Karpas-422 (cell line): ENCODE measurements at regions not wholly inside any gene's neighbourhood (a gene's known extent, or its start where the extent isn't known, plus 50 kb on each side); places are given as distances from the start of the nearest gene placed in this dataset.

Experiments used
- DNase-seq: peaks from one replicate; pipeline ENCODE4 v3.0.0-alpha.2; 2015
- H2AFZ ChIP-seq: fragments of 200-600 bp; sonication (generic); 2 replicates; pipeline ENCODE4 v1.6.1; 2014; ENCODE audit warnings: antibody characterized with exemption, low read length, mixed read lengths
- H3K27ac ChIP-seq: fragments of 200-600 bp; sonication (generic); 2 replicates; pipeline ENCODE4 v1.5.1; 2014; ENCODE audit warnings: mild to moderate bottlenecking, low read length, moderate library complexity
- H3K27me3 ChIP-seq: fragments of 200-600 bp; sonication (generic); 2 replicates; pipeline ENCODE4 v1.6.1; 2014; ENCODE audit warnings: low read length, mixed read lengths
- H3K36me3 ChIP-seq: fragments of 200-600 bp; sonication (generic); 2 replicates; pipeline ENCODE4 v1.6.1; 2014; ENCODE audit warnings: low read length, mixed read lengths; ENCODE audit not compliant: insufficient read depth
- H3K4me1 ChIP-seq: fragments of 200-600 bp; sonication (generic); 2 replicates; pipeline ENCODE4 v1.6.1; 2014; ENCODE audit warnings: mild to moderate bottlenecking, low read length, mixed read lengths
- H3K4me2 ChIP-seq: fragments of 200-600 bp; sonication (generic); 2 replicates; pipeline ENCODE4 v1.6.1; 2014; ENCODE audit warnings: low read length, low read depth, mild to moderate bottlenecking; ENCODE audit not compliant: poor library complexity, severe bottlenecking
- H3K4me3 ChIP-seq: fragments of 200-600 bp; sonication (generic); 2 replicates; pipeline ENCODE4 v1.5.1; 2014; ENCODE audit warnings: mild to moderate bottlenecking, antibody characterized with exemption, low read length, mixed read lengths
- H3K79me2 ChIP-seq: fragments of 200-600 bp; sonication (generic); 2 replicates; pipeline ENCODE4 v1.6.1; 2014; ENCODE audit warnings: mild to moderate bottlenecking, low read length, mixed read lengths
- H3K9ac ChIP-seq: fragments of 200-600 bp; sonication (generic); 2 replicates; pipeline ENCODE4 v1.6.0; 2014; ENCODE audit warnings: low read length
- H3K9me2 ChIP-seq: fragments of 200-600 bp; sonication (generic), shearing (Covaris generic); replicated peaks from 2 replicates; pipeline ENCODE4 v1.6.0; 2014; ENCODE audit warnings: mild to moderate bottlenecking, low read length, moderate library complexity; ENCODE audit not compliant: insufficient read depth
- H3K9me3 ChIP-seq: fragments of 300-700, 200-600 bp; sonication (generic); 2 replicates; pipeline ENCODE4 v1.6.1; 2014; ENCODE audit warnings: low read length, mixed read lengths
- H4K20me1 ChIP-seq: fragments of 200-600 bp; sonication (generic); 2 replicates; pipeline ENCODE4 v1.6.1; 2014; ENCODE audit warnings: mild to moderate bottlenecking, antibody characterized with exemption, low read length, low read depth; ENCODE audit not compliant: insufficient read depth

DNA sequence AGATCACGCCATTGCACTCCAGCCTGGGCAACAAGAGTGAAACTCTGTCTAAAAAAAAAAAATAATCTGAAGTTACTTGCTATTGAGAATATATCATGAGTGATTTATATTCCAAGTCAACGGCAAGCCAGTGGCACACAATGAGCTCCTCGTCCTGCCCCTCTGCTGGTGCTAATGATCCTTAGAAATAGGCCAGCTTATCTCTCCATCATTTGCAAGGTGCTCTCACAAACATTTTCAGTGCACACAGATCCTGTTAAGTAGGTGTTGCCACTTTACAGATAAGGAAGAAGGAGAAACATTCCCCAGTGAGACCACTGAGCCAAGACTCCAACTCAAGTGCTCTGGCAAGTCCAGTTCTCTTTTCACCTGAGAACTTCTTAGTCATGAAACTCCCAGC is 91.3 kb upstream of the GPR45 start:
- Histone ChIP-seq H3K4me1 (peaks cover 5% of the 10 kb centered on the region; the same call in 1 of the 2 replicates), H3K27me3 (no peaks in the 10 kb centered on the region; the same call in 1 of the 2 replicates)

DNA sequence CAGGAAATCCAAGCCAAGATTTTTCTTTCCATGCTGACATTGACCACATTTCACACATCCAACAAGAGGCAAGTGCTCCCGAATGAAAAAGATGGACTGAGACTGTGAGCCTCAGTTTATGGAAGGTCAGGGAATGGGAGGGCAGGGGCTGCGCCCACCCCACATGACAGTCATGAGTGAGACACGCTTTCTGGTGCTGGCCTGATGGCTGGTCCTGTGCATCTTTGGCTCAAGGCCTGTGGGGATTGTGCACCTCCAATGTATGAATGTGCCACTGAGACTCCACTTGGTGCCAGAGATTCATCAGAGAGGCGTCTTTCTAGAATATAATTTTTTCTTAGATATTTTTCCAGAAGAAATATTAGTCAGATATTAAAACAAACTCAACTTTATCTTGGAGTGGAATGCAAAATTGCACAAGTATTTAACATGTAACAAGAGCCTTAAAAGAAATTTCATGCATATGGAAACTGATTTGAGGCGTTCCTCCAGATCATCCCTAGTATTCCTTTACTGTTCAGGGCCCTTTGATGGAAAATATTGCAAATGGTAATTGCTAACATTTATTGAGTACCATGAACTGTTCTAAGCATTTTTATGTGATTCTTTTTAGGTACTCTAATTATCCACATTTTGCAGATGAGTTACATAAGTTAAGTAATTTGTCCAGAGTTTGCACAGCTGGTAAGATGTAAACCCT is 87.3 kb upstream of the GPR45 start:
- DNase-seq = no peak
- Histone ChIP-seq H3K9me3 (no peaks in the 10 kb centered on the region; the same call in 1 of the 2 replicates), H3K9me2 (no peaks in the 10 kb centered on the region)

More for the DNA sequence above, 91.3 kb upstream of the GPR45 start:
- Histone ChIP-seq H3K36me3 (no peaks in the 10 kb centered on the region), H3K4me2 (no peak overlapping the region), H3K9me3 (no peaks in the 10 kb centered on the region), H3K4me3 (no peak overlapping the region), H3K79me2 (no peaks in the 10 kb centered on the region), H2AFZ (no peak overlapping the region), H4K20me1 (no peaks in the 10 kb centered on the region), H3K9ac (no peak overlapping the region), H3K9me2 (no peaks in the 10 kb centered on the region), H3K27ac (no peak overlapping the region)
- no peak for DNase-seq

GRCh38 chr2:105156166-105156565 is 85.4 kb upstream of the GPR45 start:
- Histone ChIP-seq H3K36me3 (no peaks in the 10 kb centered on the region), H3K4me1 (no peaks in the 10 kb centered on the region), H4K20me1 (no peaks in the 10 kb centered on the region), H3K79me2 (no peaks in the 10 kb centered on the region), H3K4me2 (no peak overlapping the region), H3K27ac (no peak overlapping the region), H2AFZ (no peak overlapping the region), H3K9me2 (no peaks in the 10 kb centered on the region), H3K9ac (no peak overlapping the region), H3K4me3 (no peak overlapping the region), H3K9me3 (no peaks in the 10 kb centered on the region; the same call in 1 of the 2 replicates), H3K27me3 (peaks cover 5% of the 10 kb centered on the region; the same call in 1 of the 2 replicates)
- no peak for DNase-seq

More for the DNA sequence above, 87.3 kb upstream of the GPR45 start:
- Histone ChIP-seq H3K36me3 (no peaks in the 10 kb centered on the region), H3K4me1 (no peaks in the 10 kb centered on the region), H3K4me3 (no peak overlapping the region), H3K27me3 (peaks cover 5% of the 10 kb centered on the region; the same call in 1 of the 2 replicates), H3K27ac (no peak overlapping the region), H4K20me1 (no peaks in the 10 kb centered on the region), H3K4me2 (no peak overlapping the region), H2AFZ (no peak overlapping the region), H3K79me2 (no peaks in the 10 kb centered on the region), H3K9ac (no peak overlapping the region)

- Histone ChIP-seq H2AFZ (no peak overlapping the region), H4K20me1 (no peaks in the 10 kb centered on the region), H3K4me3 (no peak overlapping the region), H3K4me2 (no peak overlapping the region), H3K27me3 (0 out of 2 replicates have a peak, but pooled peaks cover 5% of the 10 kb centered on the region), H3K27ac (no peak overlapping the region), H3K9me2 (no peaks in the 10 kb centered on the region), H3K4me1 (no peaks in the 10 kb centered on the region), H3K9ac (no peak overlapping the region), H3K79me2 (no peaks in the 10 kb centered on the region), H3K9me3 (no peaks in the 10 kb centered on the region; the same call in 1 of the 2 replicates), H3K36me3 (no peaks in the 10 kb centered on the region)
- DNase-seq = no peak
These were observed 83.5 kb upstream of the GPR45 start for GRCh38 chr2:105158002-105158401.

- Histone ChIP-seq H3K4me3 (no peak overlapping the region), H3K79me2 (no peaks in the 10 kb centered on the region), H3K9me3 (no peaks in the 10 kb centered on the region), H3K4me2 (no peak overlapping the region), H3K9me2 (no peaks in the 10 kb centered on the region), H3K27me3 (no peaks in the 10 kb centered on the region), H3K4me1 (peaks cover 5% of the 10 kb centered on the region; the same call in 1 of the 2 replicates), H3K9ac (no peak overlapping the region), H2AFZ (no peak overlapping the region), H3K27ac (no peak overlapping the region), H3K36me3 (no peaks in the 10 kb centered on the region), H4K20me1 (no peaks in the 10 kb centered on the region)
- DNase-seq = no peak
These were observed 74.9 kb upstream of the GPR45 start for GRCh38 chr2:105166688-105167087.

GRCh38 chr2:105168543-105168942 is 73.0 kb upstream of the GPR45 start:
- no peaks in the 10 kb centered on the region for H3K79me2 ChIP-seq
- H3K36me3 ChIP-seq = no peaks in the 10 kb centered on the region
- H3K4me2 ChIP-seq = no peak overlapping the region
- no peak overlapping the region for H3K27ac ChIP-seq
- H3K4me3 ChIP-seq = no peak overlapping the region
- peaks cover 5% of the 10 kb centered on the region; the same call in 1 of the 2 replicates for H3K4me1 ChIP-seq
- no peak for DNase-seq
- H2AFZ ChIP-seq = no peak overlapping the region
- no peaks in the 10 kb centered on the region for H3K9me2 ChIP-seq
- no peaks in the 10 kb centered on the region; the same call in 1 of the 2 replicates for H3K27me3 ChIP-seq
- no peaks in the 10 kb centered on the region for H3K9me3 ChIP-seq
- H3K9ac ChIP-seq = no peak overlapping the region
- no peaks in the 10 kb centered on the region for H4K20me1 ChIP-seq

DNA sequence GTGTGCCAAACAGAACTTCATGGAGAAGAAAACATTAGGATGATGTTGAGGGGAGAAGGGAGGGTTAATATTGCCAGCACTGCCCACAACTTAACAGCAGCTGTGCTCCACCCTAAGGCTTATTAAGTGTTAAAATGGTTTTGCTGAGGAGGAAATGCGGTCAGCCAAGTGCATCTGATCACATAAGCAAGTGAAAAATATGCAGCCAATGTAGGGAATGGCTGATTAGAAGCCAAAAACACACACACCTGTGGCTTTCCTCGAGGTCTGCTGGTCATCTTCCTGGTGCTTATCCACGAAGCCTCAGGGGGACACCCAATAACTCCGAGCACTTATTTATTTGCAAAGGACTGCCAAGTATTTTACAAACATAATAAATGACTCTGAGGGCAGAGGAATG is 66.3 kb upstream of the GPR45 start:
- Histone ChIP-seq H3K4me1 (no peaks in the 10 kb centered on the region), H2AFZ (no peak overlapping the region), H3K9me2 (no peaks in the 10 kb centered on the region), H4K20me1 (no peaks in the 10 kb centered on the region), H3K4me2 (no peak overlapping the region), H3K27me3 (no peaks in the 10 kb centered on the region; the same call in 1 of the 2 replicates), H3K27ac (no peak overlapping the region), H3K9ac (no peak overlapping the region), H3K36me3 (no peaks in the 10 kb centered on the region), H3K4me3 (no peak overlapping the region), H3K79me2 (no peaks in the 10 kb centered on the region), H3K9me3 (no peaks in the 10 kb centered on the region)
- DNase-seq = no peak

DNA sequence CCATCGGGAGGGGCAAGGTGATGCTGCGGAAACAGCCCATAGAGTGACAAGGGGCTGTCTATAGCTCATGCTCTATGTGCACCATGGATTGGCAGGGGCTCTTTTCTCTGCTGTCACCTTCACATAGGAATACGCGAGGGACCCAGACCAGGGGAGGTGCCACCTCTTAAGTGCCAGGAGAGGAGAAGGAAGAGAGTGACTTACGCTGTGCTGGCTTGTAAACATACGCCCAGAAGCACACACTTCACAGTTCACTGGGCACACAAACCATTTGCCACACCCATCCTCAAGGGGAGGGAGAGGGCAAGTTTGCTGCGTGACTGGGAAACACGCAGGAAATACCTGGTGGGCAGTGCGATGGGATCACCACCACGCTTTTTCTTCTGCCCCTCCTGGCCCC is 65.1 kb upstream of the GPR45 start:
- Histone ChIP-seq H4K20me1 (no peaks in the 10 kb centered on the region), H3K9me3 (no peaks in the 10 kb centered on the region), H2AFZ (no peak overlapping the region), H3K4me2 (no peak overlapping the region), H3K27me3 (no peaks in the 10 kb centered on the region; the same call in 1 of the 2 replicates), H3K79me2 (no peaks in the 10 kb centered on the region), H3K4me3 (no peak overlapping the region), H3K9ac (no peak overlapping the region), H3K9me2 (no peaks in the 10 kb centered on the region), H3K27ac (no peak overlapping the region), H3K4me1 (no peaks in the 10 kb centered on the region), H3K36me3 (no peaks in the 10 kb centered on the region)
- DNase-seq = no peak
